HG02970 (cell line): ENCODE measurements at regions not wholly inside any gene's neighbourhood (a gene's known extent, or its start where the extent isn't known, plus 50 kb on each side); places are given as distances from the start of the nearest gene placed in this dataset.

Experiments used
- ATAC-seq: cut with Tn5 transposase; IDR thresholded peaks from one replicate; pipeline ENCODE4 v1.9.1; 2021; ENCODE audit warnings: mild to moderate bottlenecking, moderate library complexity, moderate number of reproducible peaks; ENCODE audit not compliant: unreplicated experiment, low FRiP score

- no peak for ATAC-seq
Observed at GRCh38 chr5:163760498-163760897, 255.1 kb downstream of the MAT2B start.

- no peak for ATAC-seq
Observed at GRCh38 chr5:163766936-163767670, 261.7 kb downstream of the MAT2B start.

- no peak for ATAC-seq
Observed at GRCh38 chr5:163770625-163771024, 265.2 kb downstream of the MAT2B start.

GRCh38 chr5:163772241-163772640 is 266.8 kb downstream of the MAT2B start:
- no peak for ATAC-seq

- ATAC-seq: no peak
Observed at GRCh38 chr5:163772644-163773043, 267.2 kb downstream of the MAT2B start.

- no peak for ATAC-seq
Observed at GRCh38 chr5:163773226-163773625, 267.8 kb downstream of the MAT2B start.

- ATAC-seq: no peak
Observed at GRCh38 chr5:163789870-163790269, 284.5 kb downstream of the MAT2B start.

- no peak for ATAC-seq
Observed at GRCh38 chr5:163790497-163790896, 285.1 kb downstream of the MAT2B start.

GRCh38 chr5:163794993-163795392 is 289.6 kb downstream of the MAT2B start:
- ATAC-seq: no peak

GRCh38 chr5:163807781-163808180 is 302.4 kb downstream of the MAT2B start:
- ATAC-seq: no peak

GRCh38 chr5:163809473-163809872 is 304.1 kb downstream of the MAT2B start:
- no peak for ATAC-seq

GRCh38 chr5:163813900-163814299 is 308.5 kb downstream of the MAT2B start:
- no peak for ATAC-seq

- ATAC-seq: no peak
Observed at GRCh38 chr5:163815240-163815791, 309.9 kb downstream of the MAT2B start.

- ATAC-seq: no peak
Observed at GRCh38 chr5:163821142-163821541, 315.7 kb downstream of the MAT2B start.

- no peak for ATAC-seq
Observed at GRCh38 chr5:163822548-163822947, 317.1 kb downstream of the MAT2B start.

- no peak for ATAC-seq
Observed at GRCh38 chr5:163825661-163826060, 320.2 kb downstream of the MAT2B start.

- no peak for ATAC-seq
Observed at GRCh38 chr5:163826201-163826600, 320.8 kb downstream of the MAT2B start.

- ATAC-seq: no peak
Observed at GRCh38 chr5:163832155-163832554, 326.7 kb downstream of the MAT2B start.

GRCh38 chr5:163838738-163839137 is 333.3 kb downstream of the MAT2B start:
- no peak for ATAC-seq

GRCh38 chr5:163846512-163846911 is 341.1 kb downstream of the MAT2B start:
- no peak for ATAC-seq

GRCh38 chr5:163855754-163856153 is 350.3 kb downstream of the MAT2B start:
- no peak for ATAC-seq

- ATAC-seq: no peak
Observed at GRCh38 chr5:163861670-163862069, 356.3 kb downstream of the MAT2B start.
